GM12875 (cell line): ENCODE measurements at regions not wholly inside any gene's neighbourhood (a gene's known extent, or its start where the extent isn't known, plus 50 kb on each side); places are given as distances from the start of the nearest gene placed in this dataset.

Experiments
- H3K4me3 ChIP-seq: one replicate; pipeline ENCODE4 v1.5.1; 2011; ENCODE audit warnings: low read depth, low read length, control low read depth
- TF ChIP-seq, protein P1 (sequence below): IDR thresholded peaks from 2 replicates; pipeline ENCODE4 v1.5.1; 2011; ENCODE audit warnings: low read depth, mild to moderate bottlenecking, control low read depth, inconsistent platforms, low read length, moderate library complexity, borderline replicate concordance; ENCODE audit not compliant: insufficient read depth

DNA sequence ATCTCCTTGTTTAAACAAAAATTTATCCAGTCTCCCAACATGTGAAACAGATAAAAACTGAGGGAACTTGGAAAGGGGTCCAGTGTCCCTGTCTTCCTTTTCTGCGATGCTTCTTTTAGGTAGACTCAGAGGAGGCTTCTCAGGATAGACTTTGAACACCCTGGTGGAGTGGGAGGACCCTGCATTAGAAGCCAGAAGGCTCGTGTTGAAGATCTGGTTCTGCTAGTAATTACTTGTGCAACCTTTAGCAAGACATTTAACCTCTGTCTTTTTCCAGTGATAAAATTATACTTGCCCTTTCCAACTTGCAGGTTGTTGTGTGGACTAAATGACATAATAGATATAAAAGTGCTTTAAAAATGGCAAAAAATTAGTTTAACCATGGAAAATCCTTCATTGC lies 67.1 kb upstream of the PREP start:
- no peak overlapping the region for H3K4me3 ChIP-seq
- TF ChIP-seq, protein P1, sequence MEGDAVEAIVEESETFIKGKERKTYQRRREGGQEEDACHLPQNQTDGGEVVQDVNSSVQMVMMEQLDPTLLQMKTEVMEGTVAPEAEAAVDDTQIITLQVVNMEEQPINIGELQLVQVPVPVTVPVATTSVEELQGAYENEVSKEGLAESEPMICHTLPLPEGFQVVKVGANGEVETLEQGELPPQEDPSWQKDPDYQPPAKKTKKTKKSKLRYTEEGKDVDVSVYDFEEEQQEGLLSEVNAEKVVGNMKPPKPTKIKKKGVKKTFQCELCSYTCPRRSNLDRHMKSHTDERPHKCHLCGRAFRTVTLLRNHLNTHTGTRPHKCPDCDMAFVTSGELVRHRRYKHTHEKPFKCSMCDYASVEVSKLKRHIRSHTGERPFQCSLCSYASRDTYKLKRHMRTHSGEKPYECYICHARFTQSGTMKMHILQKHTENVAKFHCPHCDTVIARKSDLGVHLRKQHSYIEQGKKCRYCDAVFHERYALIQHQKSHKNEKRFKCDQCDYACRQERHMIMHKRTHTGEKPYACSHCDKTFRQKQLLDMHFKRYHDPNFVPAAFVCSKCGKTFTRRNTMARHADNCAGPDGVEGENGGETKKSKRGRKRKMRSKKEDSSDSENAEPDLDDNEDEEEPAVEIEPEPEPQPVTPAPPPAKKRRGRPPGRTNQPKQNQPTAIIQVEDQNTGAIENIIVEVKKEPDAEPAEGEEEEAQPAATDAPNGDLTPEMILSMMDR = no peak

DNA sequence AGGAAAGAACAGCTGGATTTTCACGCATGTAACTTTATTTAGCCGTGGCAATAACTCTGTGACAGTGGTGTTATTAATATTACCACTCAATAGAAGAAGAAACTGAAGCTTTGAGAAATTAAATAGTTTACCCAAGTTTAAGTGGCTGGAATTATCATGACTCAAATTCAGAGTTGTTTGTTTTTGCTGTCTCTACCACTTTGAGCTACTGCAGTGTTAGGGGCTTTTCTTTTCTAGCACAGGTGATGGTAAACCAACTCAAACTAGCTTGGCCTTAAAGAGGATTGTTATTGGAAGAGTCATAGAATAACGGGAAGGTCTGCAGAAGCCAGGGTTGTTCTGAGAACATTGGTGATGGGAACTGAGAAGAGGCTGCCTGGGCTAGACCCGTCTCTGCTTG lies 66.0 kb upstream of the PREP start:
- TF ChIP-seq, protein P1 = no peak
- H3K4me3 ChIP-seq = no peak overlapping the region

DNA sequence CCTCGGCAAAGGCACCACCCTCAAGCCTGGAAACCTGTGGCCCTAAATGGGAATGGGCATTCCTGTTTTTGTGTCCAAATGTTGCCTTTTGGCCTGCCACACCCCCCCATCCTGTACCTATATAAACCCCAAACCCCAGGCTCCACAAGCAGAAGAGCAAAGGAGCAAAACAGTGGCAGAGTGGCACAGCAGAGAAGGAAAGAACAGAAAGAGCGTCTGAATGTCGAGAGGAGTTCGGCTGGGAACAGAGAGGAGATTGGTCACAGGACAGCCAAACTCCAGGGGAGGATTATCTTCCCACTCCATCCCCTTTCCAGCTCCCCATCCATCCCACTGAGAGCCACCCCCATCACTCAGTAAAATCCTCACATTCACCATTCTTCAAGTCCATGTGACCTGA lies 58.0 kb upstream of the PREP start:
- TF ChIP-seq, protein P1 = no peak

DNA sequence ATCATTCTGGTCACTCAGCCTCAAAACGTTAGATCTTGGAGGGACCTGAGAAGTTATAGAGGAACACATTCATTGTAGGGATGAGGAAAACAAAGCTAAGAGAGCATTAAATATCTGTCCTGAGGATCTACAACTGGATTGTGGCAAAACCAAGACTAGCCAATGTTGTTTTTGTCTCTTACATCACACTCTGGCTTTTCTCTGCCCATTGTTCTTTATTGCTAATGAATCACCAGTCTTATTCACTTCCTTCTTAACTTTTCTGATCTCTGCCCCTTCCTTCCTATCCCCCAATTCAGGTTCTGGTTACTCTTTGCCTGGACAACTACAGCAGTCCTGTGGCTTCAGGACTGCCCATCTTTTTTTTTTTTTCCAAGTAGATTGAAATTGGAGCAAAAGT lies 57.0 kb upstream of the PREP start:
- no peak overlapping the region for H3K4me3 ChIP-seq
- TF ChIP-seq, protein P1 = no peak

More for the DNA sequence above, 58.0 kb upstream of the PREP start:
- H3K4me3 ChIP-seq = no peak overlapping the region

DNA sequence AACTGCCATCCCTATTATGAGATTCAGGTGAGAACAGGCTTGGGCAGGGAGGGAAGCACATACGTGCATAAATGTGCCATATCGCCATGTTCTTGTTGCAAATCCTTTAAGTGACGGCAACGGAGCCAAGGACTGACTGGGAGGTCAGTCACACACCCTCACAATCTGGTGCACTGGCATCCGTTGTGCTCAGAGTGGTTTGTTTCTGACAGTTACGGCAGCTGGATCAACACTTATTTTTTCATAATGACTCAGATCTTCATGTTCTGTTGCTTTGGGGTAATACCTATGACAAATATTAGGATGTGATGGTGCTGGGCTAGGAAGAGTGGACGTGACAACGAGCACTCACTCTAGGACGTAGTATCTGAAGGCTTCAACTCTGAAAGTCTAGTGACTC lies 56.2 kb upstream of the PREP start:
- TF ChIP-seq, protein P1 = no peak
- H3K4me3 ChIP-seq = no peak overlapping the region

DNA sequence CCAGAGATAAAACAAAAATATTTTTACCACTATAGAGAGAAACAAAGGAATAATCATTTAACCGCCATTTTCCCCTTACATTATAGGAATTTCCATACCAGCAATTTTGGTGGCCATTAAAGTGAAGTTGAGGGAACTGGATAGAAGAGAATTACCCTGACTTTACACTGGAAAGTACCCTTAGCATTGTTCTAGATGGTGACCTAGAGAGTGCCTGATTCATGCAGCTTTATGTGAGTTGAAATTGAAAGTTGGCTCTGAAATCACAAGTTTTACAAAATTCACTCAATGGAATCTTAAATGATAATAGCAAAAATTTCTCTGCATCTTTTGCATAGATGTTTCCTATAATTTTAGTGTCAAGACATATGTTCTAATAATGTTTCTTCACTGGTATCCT lies 55.7 kb upstream of the PREP start:
- no peak overlapping the region for H3K4me3 ChIP-seq
- TF ChIP-seq, protein P1 = no peak

DNA sequence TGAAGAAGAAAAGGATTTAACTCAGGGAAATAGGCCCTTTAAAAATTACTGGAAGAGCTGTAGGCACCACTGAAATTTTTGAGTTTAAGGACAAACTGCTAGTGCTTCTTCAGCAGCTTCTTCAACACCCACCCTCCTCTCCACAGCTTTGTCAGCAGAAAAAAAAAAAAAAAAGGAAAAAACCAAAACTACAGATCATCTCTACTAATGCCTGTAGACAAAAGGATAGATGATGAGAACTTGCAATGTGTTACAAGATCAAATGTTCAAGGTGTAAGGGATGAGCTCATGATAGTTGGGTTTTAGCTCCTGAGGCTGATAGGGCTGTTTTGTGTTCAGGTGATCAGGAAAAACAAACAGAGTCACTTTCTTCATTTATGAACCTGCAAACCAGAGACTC lies 55.2 kb upstream of the PREP start:
- TF ChIP-seq, protein P1 = no peak
- no peak overlapping the region for H3K4me3 ChIP-seq
